HCT116 (cell line): ENCODE measurements at regions not wholly inside any gene's neighbourhood (a gene's known extent, or its start where the extent isn't known, plus 50 kb on each side); places are given as distances from the start of the nearest gene placed in this dataset.
A peak's percentile ranks its signal among the peaks of the same experiment; 100 is the strongest.

ENCODE experiments used
- ATAC-seq: fragments of 200-7000 bp; cut with Tn5 transposase; 2 replicates; pipeline ENCODE4 v1.9.1; 2020; ENCODE audit warnings: mild to moderate bottlenecking, moderate library complexity
- BruUV-seq: library from RNA; stranded (reverse); fragments of 400-500 nt; replicated peaks from 2 replicates; lab custom pipeline; 2021; lab: Mats Ljungman, UMichigan
- CTCF ChIA-PET: fragments of 300-600 bp; sonication (Branson Sonifier 250); formaldehyde crosslinking; loops from one replicate; lab custom pipeline; 2021; ENCODE audit warnings: antibody characterized with exemption; lab: Charles Lee
- POLR2A ChIA-PET: fragments of 300-600, 350-600 bp; sonication (Branson Sonifier 250); formaldehyde crosslinking; loops from one replicate; lab custom pipeline; 2021; ENCODE audit warnings: antibody characterized with exemption; lab: Charles Lee
- RAD21 ChIA-PET, 2 experiments: fragments of 300-600 bp; sonication (Branson Sonifier 250); formaldehyde crosslinking; loops; one replicate each; lab custom pipeline; 2023; ENCODE audit warnings: low total read pairs in 2 of 2; ENCODE audit not compliant: uncharacterized antibody in 2 of 2, unreplicated experiment in 2 of 2, low non-redundant PET in 1 of 2; lab: Charles Lee
- DNase-seq: peaks from one replicate; pipeline ENCODE4 v3.0.0-alpha.2; 2010; ENCODE audit warnings: low read depth, low spot score
- H2AFZ ChIP-seq: fragments of 200-600 bp; shearing (Covaris generic), sonication (generic); 2 replicates; pipeline ENCODE4 v1.6.1; 2017; ENCODE audit warnings: low read depth, mixed run types, mixed read lengths, antibody characterized with exemption, low read length; ENCODE audit not compliant: poor library complexity, severe bottlenecking
- H3K27ac ChIP-seq: 2 replicates; pipeline ENCODE4 v1.5.1; 2012; ENCODE audit warnings: low read depth, low read length
- H3K27me3 ChIP-seq: fragments of 200-600 bp; sonication (generic); 2 replicates; pipeline ENCODE4 v1.6.1; 2016; ENCODE audit warnings: mixed run types, low read length, mixed read lengths; ENCODE audit not compliant: insufficient read depth
- H3K36me3 ChIP-seq, 2 experiments: fragments of 200-500 bp in 1 of 2; fragments of 200-600 bp in 1 of 2; sonication (Bioruptor generic) in 1 of 2; sonication (generic) in 1 of 2; 2 replicates each; pipeline versions ENCODE4 v1.5.1 to v1.6.1; 2014 to 2016; ENCODE audit warnings: low read length in 2 of 2, inconsistent platforms in 1 of 2, mixed read lengths in 1 of 2, mixed run types in 1 of 2; ENCODE audit not compliant: insufficient read depth in 2 of 2, control insufficient read depth in 1 of 2
- H3K4me1 ChIP-seq, 2 experiments: fragments of 200-600 bp in 1 of 2; sonication (generic) in 1 of 2; 2 replicates each; pipeline versions ENCODE4 v1.5.1 to v1.6.1; 2012 to 2017; ENCODE audit warnings: low read length in 2 of 2, inconsistent platforms in 1 of 2, mild to moderate bottlenecking in 1 of 2, mixed read lengths in 1 of 2, mixed run types in 1 of 2, moderate library complexity in 1 of 2; ENCODE audit not compliant: insufficient read depth in 2 of 2, control insufficient read depth in 1 of 2
- H3K4me2 ChIP-seq: fragments of 200-600 bp; sonication (generic); 2 replicates; pipeline ENCODE4 v1.6.1; 2017; ENCODE audit warnings: mixed run types, low read length, mixed read lengths
- H3K4me3 ChIP-seq, 2 experiments: fragments of 200-600 bp in 1 of 2; sonication (generic) in 1 of 2; replicated peaks in 1 of 2; 2 replicates each; pipeline ENCODE4 v1.5.1; 2011 to 2016; ENCODE audit warnings: low read length in 2 of 2, control low read depth in 1 of 2, low read depth in 1 of 2, mild to moderate bottlenecking in 1 of 2, mixed read lengths in 1 of 2, mixed run types in 1 of 2
- H3K79me2 ChIP-seq: fragments of 200-600 bp; sonication (generic); 2 replicates; pipeline ENCODE4 v1.6.1; 2017; ENCODE audit warnings: mild to moderate bottlenecking, mixed run types, low read length, moderate library complexity, mixed read lengths; ENCODE audit not compliant: insufficient read depth
- H3K9ac ChIP-seq: fragments of 200-600 bp; sonication (generic); 2 replicates; pipeline ENCODE4 v1.6.1; 2016; ENCODE audit warnings: low read length, mixed read lengths
- H3K9me2 ChIP-seq: fragments of 200-600 bp; sonication (generic), shearing (Covaris generic); 2 replicates; pipeline ENCODE4 v1.6.1; 2017; ENCODE audit warnings: mixed run types, mild to moderate bottlenecking, moderate library complexity; ENCODE audit not compliant: insufficient read depth
- H3K9me3 ChIP-seq, 2 experiments: fragments of 200-500 bp in 1 of 2; fragments of 200-600 bp in 1 of 2; sonication (Bioruptor generic) in 1 of 2; sonication (generic) in 1 of 2; 2 replicates each; pipeline ENCODE4 v1.6.1; 2014 to 2017; ENCODE audit warnings: low read length in 2 of 2, mixed read lengths in 2 of 2, inconsistent platforms in 1 of 2, low read depth in 1 of 2, mild to moderate bottlenecking in 1 of 2, mixed run types in 1 of 2, moderate library complexity in 1 of 2; ENCODE audit not compliant: control insufficient read depth in 1 of 2, insufficient read depth in 1 of 2
- H4K20me1 ChIP-seq: fragments of 200-600 bp; sonication (generic), shearing (Covaris generic); 2 replicates; pipeline ENCODE4 v1.6.1; 2017; ENCODE audit warnings: mixed run types, mild to moderate bottlenecking, moderate library complexity; ENCODE audit not compliant: insufficient read depth
- CEBPB ChIP-seq: IDR thresholded peaks from 2 replicates; pipeline ENCODE4 v1.6.1; 2012; ENCODE audit warnings: low read depth
- EZH2phosphoT487 ChIP-seq: fragments of 200-600 bp; IDR thresholded peaks from 2 replicates; pipeline ENCODE4 v1.6.1; 2018; ENCODE audit warnings: antibody characterized with exemption, borderline replicate concordance
- RAD21 ChIP-seq: IDR thresholded peaks from 2 replicates; pipeline ENCODE4 v1.6.1; 2012; ENCODE audit warnings: low read depth, mild to moderate bottlenecking
- SRF ChIP-seq: IDR thresholded peaks from 2 replicates; pipeline ENCODE4 v1.6.1; 2012; ENCODE audit warnings: low read depth
- YY1 ChIP-seq: IDR thresholded peaks from 2 replicates; pipeline ENCODE4 v1.6.1; 2011; ENCODE audit warnings: low read length, low read depth, moderate library complexity, mild to moderate bottlenecking; ENCODE audit not compliant: insufficient replicate concordance; ENCODE audit errors: extremely low read depth
- ZFX ChIP-seq: fragments of 450-650 bp; IDR thresholded peaks from 2 replicates; pipeline ENCODE4 v1.6.1; 2017
- intact Hi-C: fragments of 100-400 bp; cut with micrococcal nuclease; formaldehyde crosslinking; loops from 2 replicates; pipeline ENCODE4 v1.10.0; 2022
- TF ChIP-seq, protein P1 (sequence below), 3 experiments: fragments of 200-600 bp in 1 of 3; sonication (generic) in 1 of 3; IDR thresholded peaks in 2 of 3; conservative IDR thresholded peaks in 1 of 3; 2 replicates each; pipeline ENCODE4 v1.5.1; 2012 to 2017; ENCODE audit warnings: low read depth in 2 of 3, low read length in 2 of 3, antibody characterized with exemption in 1 of 3, borderline replicate concordance in 1 of 3, control low read depth in 1 of 3, mild to moderate bottlenecking in 1 of 3, mixed read lengths in 1 of 3, mixed run types in 1 of 3, moderate library complexity in 1 of 3; ENCODE audit not compliant: insufficient read depth in 1 of 3
- TF ChIP-seq, protein P2 (sequence below): IDR thresholded peaks from 2 replicates; pipeline ENCODE4 v1.6.1; 2011; ENCODE audit warnings: mild to moderate bottlenecking, low read length, moderate library complexity; ENCODE audit not compliant: insufficient replicate concordance; ENCODE audit errors: extremely low read depth
- TF ChIP-seq, protein P3 (sequence below): IDR thresholded peaks from 2 replicates; pipeline ENCODE4 v1.6.1; 2012; ENCODE audit warnings: low read depth

DNA sequence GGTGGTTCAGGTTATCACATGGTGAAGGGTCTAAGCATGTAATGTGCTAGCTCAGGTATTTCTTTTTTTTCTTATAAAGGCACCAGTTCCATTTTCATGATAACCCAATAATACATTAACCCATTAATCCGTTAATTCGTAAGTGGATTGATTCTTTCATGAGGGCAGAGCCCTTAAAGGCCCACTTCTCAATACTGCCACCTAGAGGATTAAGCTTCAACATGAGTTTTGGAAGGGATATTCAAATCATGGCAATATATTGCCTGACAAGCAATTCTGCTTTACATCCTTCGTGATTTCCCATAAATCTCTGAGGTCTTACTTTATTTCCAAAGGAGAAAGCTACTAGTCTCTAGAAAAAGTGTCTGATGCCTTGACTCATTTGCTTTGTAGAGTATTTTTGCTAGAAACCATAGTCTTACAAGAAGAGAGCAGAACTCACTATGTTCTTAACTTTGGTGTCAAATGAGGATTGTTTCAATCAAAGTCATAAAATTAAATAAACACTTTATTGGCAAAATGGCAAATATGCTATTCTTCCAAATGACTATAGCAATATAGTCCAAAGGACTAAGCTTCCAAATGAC is 271.3 kb downstream of the KCNS3 start:
- TF ChIP-seq, protein P1, sequence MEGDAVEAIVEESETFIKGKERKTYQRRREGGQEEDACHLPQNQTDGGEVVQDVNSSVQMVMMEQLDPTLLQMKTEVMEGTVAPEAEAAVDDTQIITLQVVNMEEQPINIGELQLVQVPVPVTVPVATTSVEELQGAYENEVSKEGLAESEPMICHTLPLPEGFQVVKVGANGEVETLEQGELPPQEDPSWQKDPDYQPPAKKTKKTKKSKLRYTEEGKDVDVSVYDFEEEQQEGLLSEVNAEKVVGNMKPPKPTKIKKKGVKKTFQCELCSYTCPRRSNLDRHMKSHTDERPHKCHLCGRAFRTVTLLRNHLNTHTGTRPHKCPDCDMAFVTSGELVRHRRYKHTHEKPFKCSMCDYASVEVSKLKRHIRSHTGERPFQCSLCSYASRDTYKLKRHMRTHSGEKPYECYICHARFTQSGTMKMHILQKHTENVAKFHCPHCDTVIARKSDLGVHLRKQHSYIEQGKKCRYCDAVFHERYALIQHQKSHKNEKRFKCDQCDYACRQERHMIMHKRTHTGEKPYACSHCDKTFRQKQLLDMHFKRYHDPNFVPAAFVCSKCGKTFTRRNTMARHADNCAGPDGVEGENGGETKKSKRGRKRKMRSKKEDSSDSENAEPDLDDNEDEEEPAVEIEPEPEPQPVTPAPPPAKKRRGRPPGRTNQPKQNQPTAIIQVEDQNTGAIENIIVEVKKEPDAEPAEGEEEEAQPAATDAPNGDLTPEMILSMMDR (IDR thresholded peaks at IDR 0.05 in 2 of 3, conservative IDR thresholded peaks at IDR 0.05 in 1 of 3; ENCODE audit: borderline replicate concordance in 1 of 3, insufficient read depth in 1 of 3, low read depth in 2 of 3, low read length in 2 of 3): peak; percentile 48 to 78 (median 61); a peak in 5 of 6 replicates
- TF ChIP-seq YY1: no peak
- TF ChIP-seq SRF: no peak
- peak; percentile 56 for TF ChIP-seq RAD21
- ChIA-PET CTCF (interaction anchor here (0.7 to 1.0 kb wide), 4 partner anchors 29 to 298 kb away, joined by 3 to 5 read pairs (median 4); no protein-coding TSS in a partner anchor), RAD21 (no interaction called here), POLR2A (no interaction called here)
- H3K27ac ChIP-seq: no peak overlapping the region
- no peak overlapping the region for H3K4me2 ChIP-seq
- no peak overlapping the region for H3K9ac ChIP-seq
- no peaks in the 10 kb centered on the region for H3K79me2 ChIP-seq
- intact Hi-C loops: loop anchor here (1.0 kb wide), 1 partner anchor 298 kb away; no protein-coding TSS in a partner anchor
- H3K27me3 ChIP-seq: peaks cover 3% of the 10 kb centered on the region; the same call in 1 of the 2 replicates
- DNase-seq: peak; percentile 42
- H3K9me3 ChIP-seq: no peaks in the 10 kb centered on the region
- H3K4me3 ChIP-seq: no peak overlapping the region
- H4K20me1 ChIP-seq: no peaks in the 10 kb centered on the region
- no peak overlapping the region for H2AFZ ChIP-seq
- H3K9me2 ChIP-seq: no peaks in the 10 kb centered on the region
- H3K4me1 ChIP-seq: no peaks in the 10 kb centered on the region
- peak; percentile 73 for ATAC-seq
- H3K36me3 ChIP-seq: no peaks in the 10 kb centered on the region
- BruUV-seq: no TSS peak

DNA sequence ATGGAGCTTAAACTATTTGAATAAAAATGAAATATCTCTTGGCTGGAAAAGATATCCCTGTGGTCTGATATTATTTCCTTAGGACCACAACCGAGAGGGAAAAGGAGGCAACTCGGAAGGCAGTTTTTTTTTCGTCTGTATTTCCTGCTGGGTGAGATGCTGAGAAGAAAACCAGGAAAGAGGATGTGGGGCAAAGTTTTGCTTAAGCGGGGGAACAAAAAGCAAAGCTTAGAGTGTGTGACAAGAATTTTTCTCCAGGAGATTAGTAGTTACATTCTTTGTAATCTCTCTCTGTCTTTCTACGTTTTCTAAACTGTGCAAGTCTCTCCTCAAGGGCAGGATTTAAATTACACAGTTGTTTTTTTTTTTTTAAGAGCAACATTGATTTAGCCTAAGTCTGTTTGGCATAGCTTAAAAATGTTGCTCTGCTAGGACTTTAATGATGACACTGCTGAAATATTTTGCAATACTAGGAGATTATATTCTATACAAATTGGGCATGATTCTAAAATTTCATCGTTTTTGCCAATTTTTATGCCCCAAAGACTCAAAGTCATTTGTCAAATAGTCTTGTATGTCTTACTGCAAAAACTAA is 258.5 kb downstream of the KCNS3 start:
- RAD21 ChIA-PET: no interaction called here
- CTCF ChIA-PET: interaction anchor here (0.8 to 1.3 kb wide), 2 partner anchors 19 to 20 kb away, joined by 3 read pairs; no protein-coding TSS in a partner anchor
- no peaks in the 10 kb centered on the region for H3K36me3 ChIP-seq
- intact Hi-C loops: no loop called here
- POLR2A ChIA-PET: no interaction called here
- H3K27me3 ChIP-seq: 0 out of 2 replicates have a peak, but pooled peaks cover 9% of the 10 kb centered on the region
- H3K4me2 ChIP-seq: no peak overlapping the region
- no peak overlapping the region for H3K4me3 ChIP-seq
- H3K79me2 ChIP-seq: no peaks in the 10 kb centered on the region
- no peak for ATAC-seq
- no peaks in the 10 kb centered on the region for H3K9me3 ChIP-seq
- H2AFZ ChIP-seq: no peak overlapping the region
- H4K20me1 ChIP-seq: no peaks in the 10 kb centered on the region
- H3K9ac ChIP-seq: no peak overlapping the region
- H3K9me2 ChIP-seq: no peaks in the 10 kb centered on the region
- H3K27ac ChIP-seq: no peak overlapping the region
- no peaks in the 10 kb centered on the region for H3K4me1 ChIP-seq
- BruUV-seq: no TSS peak
- DNase-seq: no peak
- TF ChIP-seq EZH2phosphoT487 (no peak), ZFX (no peak), CEBPB (no peak)
- TF ChIP-seq, protein P2, sequence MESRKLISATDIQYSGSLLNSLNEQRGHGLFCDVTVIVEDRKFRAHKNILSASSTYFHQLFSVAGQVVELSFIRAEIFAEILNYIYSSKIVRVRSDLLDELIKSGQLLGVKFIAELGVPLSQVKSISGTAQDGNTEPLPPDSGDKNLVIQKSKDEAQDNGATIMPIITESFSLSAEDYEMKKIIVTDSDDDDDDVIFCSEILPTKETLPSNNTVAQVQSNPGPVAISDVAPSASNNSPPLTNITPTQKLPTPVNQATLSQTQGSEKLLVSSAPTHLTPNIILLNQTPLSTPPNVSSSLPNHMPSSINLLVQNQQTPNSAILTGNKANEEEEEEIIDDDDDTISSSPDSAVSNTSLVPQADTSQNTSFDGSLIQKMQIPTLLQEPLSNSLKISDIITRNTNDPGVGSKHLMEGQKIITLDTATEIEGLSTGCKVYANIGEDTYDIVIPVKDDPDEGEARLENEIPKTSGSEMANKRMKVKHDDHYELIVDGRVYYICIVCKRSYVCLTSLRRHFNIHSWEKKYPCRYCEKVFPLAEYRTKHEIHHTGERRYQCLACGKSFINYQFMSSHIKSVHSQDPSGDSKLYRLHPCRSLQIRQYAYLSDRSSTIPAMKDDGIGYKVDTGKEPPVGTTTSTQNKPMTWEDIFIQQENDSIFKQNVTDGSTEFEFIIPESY: no peak
- TF ChIP-seq, protein P3, sequence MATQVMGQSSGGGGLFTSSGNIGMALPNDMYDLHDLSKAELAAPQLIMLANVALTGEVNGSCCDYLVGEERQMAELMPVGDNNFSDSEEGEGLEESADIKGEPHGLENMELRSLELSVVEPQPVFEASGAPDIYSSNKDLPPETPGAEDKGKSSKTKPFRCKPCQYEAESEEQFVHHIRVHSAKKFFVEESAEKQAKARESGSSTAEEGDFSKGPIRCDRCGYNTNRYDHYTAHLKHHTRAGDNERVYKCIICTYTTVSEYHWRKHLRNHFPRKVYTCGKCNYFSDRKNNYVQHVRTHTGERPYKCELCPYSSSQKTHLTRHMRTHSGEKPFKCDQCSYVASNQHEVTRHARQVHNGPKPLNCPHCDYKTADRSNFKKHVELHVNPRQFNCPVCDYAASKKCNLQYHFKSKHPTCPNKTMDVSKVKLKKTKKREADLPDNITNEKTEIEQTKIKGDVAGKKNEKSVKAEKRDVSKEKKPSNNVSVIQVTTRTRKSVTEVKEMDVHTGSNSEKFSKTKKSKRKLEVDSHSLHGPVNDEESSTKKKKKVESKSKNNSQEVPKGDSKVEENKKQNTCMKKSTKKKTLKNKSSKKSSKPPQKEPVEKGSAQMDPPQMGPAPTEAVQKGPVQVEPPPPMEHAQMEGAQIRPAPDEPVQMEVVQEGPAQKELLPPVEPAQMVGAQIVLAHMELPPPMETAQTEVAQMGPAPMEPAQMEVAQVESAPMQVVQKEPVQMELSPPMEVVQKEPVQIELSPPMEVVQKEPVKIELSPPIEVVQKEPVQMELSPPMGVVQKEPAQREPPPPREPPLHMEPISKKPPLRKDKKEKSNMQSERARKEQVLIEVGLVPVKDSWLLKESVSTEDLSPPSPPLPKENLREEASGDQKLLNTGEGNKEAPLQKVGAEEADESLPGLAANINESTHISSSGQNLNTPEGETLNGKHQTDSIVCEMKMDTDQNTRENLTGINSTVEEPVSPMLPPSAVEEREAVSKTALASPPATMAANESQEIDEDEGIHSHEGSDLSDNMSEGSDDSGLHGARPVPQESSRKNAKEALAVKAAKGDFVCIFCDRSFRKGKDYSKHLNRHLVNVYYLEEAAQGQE: no peak
